NCI-H1694 treated with DMSO at 0.1 percent for 48 hours (cell line): ENCODE measurements at regions not wholly inside any gene's neighbourhood (a gene's known extent, or its start where the extent isn't known, plus 50 kb on each side); places are given as distances from the start of the nearest gene placed in this dataset.

Experiments used
- DNase-seq: peaks from one replicate; lab custom pipeline; 2025; lab: John Stamatoyannopoulos, UW

GRCh38 chr12:115017346-115017745 is 333.4 kb upstream of the TBX3 start:
- no peak for DNase-seq

GRCh38 chr12:115013236-115013981 is 329.4 kb upstream of the TBX3 start:
- DNase-seq, result no peak

GRCh38 chr12:115012861-115013235 is 328.9 kb upstream of the TBX3 start:
- DNase-seq, result no peak

- DNase-seq, result no peak
These were observed 327.7 kb upstream of the TBX3 start for GRCh38 chr12:115011703-115012102.

GRCh38 chr12:115010324-115010995 is 326.5 kb upstream of the TBX3 start:
- DNase-seq, result no peak

GRCh38 chr12:115008929-115009328 is 325.0 kb upstream of the TBX3 start:
- DNase-seq, result no peak

GRCh38 chr12:115004470-115005146 is 320.6 kb upstream of the TBX3 start:
- no peak for DNase-seq

GRCh38 chr12:115002434-115002833 is 318.5 kb upstream of the TBX3 start:
- no peak for DNase-seq

GRCh38 chr12:115001571-115002180 is 317.7 kb upstream of the TBX3 start:
- DNase-seq, result no peak

GRCh38 chr12:115000038-115000437 is 316.1 kb upstream of the TBX3 start:
- DNase-seq, result no peak

GRCh38 chr12:114998750-114999128 is 314.8 kb upstream of the TBX3 start:
- no peak for DNase-seq

- DNase-seq, result no peak
These were observed 314.3 kb upstream of the TBX3 start for GRCh38 chr12:114998118-114998749.

GRCh38 chr12:114996382-114996781 is 312.4 kb upstream of the TBX3 start:
- no peak for DNase-seq

- no peak for DNase-seq
These were observed 311.9 kb upstream of the TBX3 start for GRCh38 chr12:114995891-114996290.

GRCh38 chr12:114993165-114993564 is 309.2 kb upstream of the TBX3 start:
- no peak for DNase-seq

- no peak for DNase-seq
These were observed 308.5 kb upstream of the TBX3 start for GRCh38 chr12:114992443-114992842.

GRCh38 chr12:114990381-114990780 is 306.4 kb upstream of the TBX3 start:
- no peak for DNase-seq

GRCh38 chr12:114986849-114987248 is 302.9 kb upstream of the TBX3 start:
- no peak for DNase-seq

- no peak for DNase-seq
These were observed 302.3 kb upstream of the TBX3 start for GRCh38 chr12:114986178-114986714.

- no peak for DNase-seq
These were observed 300.7 kb upstream of the TBX3 start for GRCh38 chr12:114984634-114985061.

GRCh38 chr12:114982760-114983159 is 298.8 kb upstream of the TBX3 start:
- DNase-seq, result no peak

GRCh38 chr12:114981036-114981435 is 297.1 kb upstream of the TBX3 start:
- DNase-seq, result no peak
